Panc1 (cell line): ENCODE measurements at regions not wholly inside any gene's neighbourhood (a gene's known extent, or its start where the extent isn't known, plus 50 kb on each side); places are given as distances from the start of the nearest gene placed in this dataset.

Experiments used
- ATAC-seq: fragments of 200-7000 bp; cut with Tn5 transposase; 2 replicates; pipeline ENCODE4 v1.9.1; 2020; ENCODE audit warnings: mild to moderate bottlenecking, moderate library complexity
- BruUV-seq: library from RNA; stranded (reverse); fragments of 400-500 nt; replicated peaks from 2 replicates; lab custom pipeline; 2021; lab: Mats Ljungman, UMichigan
- CTCF ChIA-PET: fragments of 300-600 bp; sonication (Branson Sonifier 250); formaldehyde crosslinking; loops from one replicate; lab custom pipeline; 2022; ENCODE audit warnings: antibody characterized with exemption; lab: Charles Lee
- POLR2A ChIA-PET: fragments of 300-600 bp; sonication (Branson Sonifier 250); formaldehyde crosslinking; loops from one replicate; lab custom pipeline; 2022; ENCODE audit warnings: antibody characterized with exemption; lab: Charles Lee
- DNase-seq: peaks from one replicate; pipeline ENCODE4 v3.0.0-alpha.2; 2010; ENCODE audit warnings: low read depth, low spot score
- H3K27ac ChIP-seq: 2 replicates; pipeline ENCODE4 v1.5.1; 2011; ENCODE audit warnings: mild to moderate bottlenecking, low read length, inconsistent platforms
- H3K27me3 ChIP-seq: fragments of 200-500 bp; sonication (Bioruptor generic); 2 replicates; pipeline ENCODE4 v1.6.0; 2014; ENCODE audit warnings: low read length, inconsistent platforms; ENCODE audit not compliant: control insufficient read depth, insufficient read depth
- H3K36me3 ChIP-seq: fragments of 200-500 bp; sonication (Bioruptor generic); 2 replicates; pipeline ENCODE4 v1.5.1; 2014; ENCODE audit warnings: inconsistent platforms, mild to moderate bottlenecking, low read length, moderate library complexity; ENCODE audit not compliant: control insufficient read depth, insufficient read depth
- H3K4me1 ChIP-seq: 2 replicates; pipeline ENCODE4 v1.5.1; 2011; ENCODE audit warnings: inconsistent platforms, mild to moderate bottlenecking, low read length, moderate library complexity; ENCODE audit not compliant: control insufficient read depth, insufficient read depth
- H3K4me3 ChIP-seq, 2 experiments: 2 replicates each; pipeline ENCODE4 v1.5.1; 2011 to 2012; ENCODE audit warnings: low read depth in 2 of 2, low read length in 2 of 2, mild to moderate bottlenecking in 2 of 2, inconsistent platforms in 1 of 2, moderate library complexity in 1 of 2
- H3K9me3 ChIP-seq: fragments of 200-500 bp; sonication (Bioruptor generic); 2 replicates; pipeline ENCODE4 v1.5.1; 2014; ENCODE audit warnings: low read depth, mild to moderate bottlenecking, inconsistent platforms, low read length, moderate library complexity; ENCODE audit not compliant: control insufficient read depth, insufficient read depth
- POLR2AphosphoS5 ChIP-seq: IDR thresholded peaks from 2 replicates; pipeline ENCODE4 v1.6.1; 2012; ENCODE audit warnings: mild to moderate bottlenecking, low read depth, low read length, moderate library complexity
- SIN3A ChIP-seq: IDR thresholded peaks from 2 replicates; pipeline ENCODE4 v1.6.1; 2012; ENCODE audit warnings: low read depth, mild to moderate bottlenecking, low read length, moderate library complexity, borderline replicate concordance; ENCODE audit not compliant: insufficient read depth
- TCF7L2 ChIP-seq: IDR thresholded peaks from 2 replicates; pipeline ENCODE4 v1.6.1; 2011; ENCODE audit warnings: mild to moderate bottlenecking, low read depth, low read length, inconsistent platforms
- in situ Hi-C: cut with HindIII; loops from 2 replicates; pipeline ENCODE4 v1.10.0; 2016; ENCODE audit warnings: low sequenced_read_pairs, low pct_unique_long_range_greater_than_20kb
- intact Hi-C: fragments of 100-400 bp; cut with micrococcal nuclease; formaldehyde crosslinking; loops from one replicate; pipeline ENCODE4 v1.10.0; 2022; ENCODE audit not compliant: unreplicated experiment
- TF ChIP-seq, protein P1 (sequence below): fragments of 450-650 bp; IDR thresholded peaks from 2 replicates; pipeline ENCODE4 v1.5.1; 2017; ENCODE audit warnings: mild to moderate bottlenecking
- TF ChIP-seq, protein P2 (sequence below), 2 experiments: IDR thresholded peaks; 2 replicates each; pipeline ENCODE4 v1.6.1; 2011 to 2012; ENCODE audit warnings: low read depth in 2 of 2, control low read depth in 1 of 2, low read length in 1 of 2, mild to moderate bottlenecking in 1 of 2, moderate library complexity in 1 of 2; ENCODE audit not compliant: insufficient read depth in 1 of 2

DNA sequence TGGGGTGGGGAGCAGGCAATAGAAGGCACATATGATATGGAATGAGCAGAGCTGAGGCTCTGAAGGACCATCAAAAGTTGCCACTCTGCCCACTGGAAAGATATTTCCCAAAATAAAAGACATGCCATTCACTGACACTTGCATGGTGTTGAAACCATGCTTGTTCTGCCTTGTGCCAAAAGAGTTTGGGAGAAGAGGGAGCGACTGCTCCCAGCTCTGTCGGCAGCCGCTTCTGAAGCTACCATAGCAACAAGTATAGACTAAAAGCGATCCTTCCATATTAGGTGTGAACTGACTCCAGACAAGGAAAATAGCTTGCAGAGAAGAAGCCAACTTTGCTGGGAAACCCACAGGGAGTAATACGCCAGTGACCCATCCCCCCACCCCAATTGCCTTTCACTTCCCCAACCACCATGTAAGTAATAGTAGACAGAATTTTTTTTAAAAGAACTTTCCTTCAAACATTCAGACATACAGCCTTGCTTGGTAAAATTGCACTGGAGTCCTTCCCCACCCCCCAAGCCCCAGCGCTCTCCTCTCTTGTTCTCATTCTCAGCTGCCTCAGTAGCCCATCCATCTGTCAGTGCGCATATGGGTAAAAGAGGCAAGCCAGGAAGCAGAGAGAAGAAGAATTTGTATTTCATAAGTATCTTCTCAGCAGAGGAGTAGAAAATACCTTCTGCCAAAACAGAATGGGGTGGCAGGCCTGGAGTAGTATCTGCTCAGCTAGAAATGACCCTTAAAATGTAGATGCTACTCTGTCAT is 263.7 kb downstream of the OMA1 start:
- TF ChIP-seq, protein P1, sequence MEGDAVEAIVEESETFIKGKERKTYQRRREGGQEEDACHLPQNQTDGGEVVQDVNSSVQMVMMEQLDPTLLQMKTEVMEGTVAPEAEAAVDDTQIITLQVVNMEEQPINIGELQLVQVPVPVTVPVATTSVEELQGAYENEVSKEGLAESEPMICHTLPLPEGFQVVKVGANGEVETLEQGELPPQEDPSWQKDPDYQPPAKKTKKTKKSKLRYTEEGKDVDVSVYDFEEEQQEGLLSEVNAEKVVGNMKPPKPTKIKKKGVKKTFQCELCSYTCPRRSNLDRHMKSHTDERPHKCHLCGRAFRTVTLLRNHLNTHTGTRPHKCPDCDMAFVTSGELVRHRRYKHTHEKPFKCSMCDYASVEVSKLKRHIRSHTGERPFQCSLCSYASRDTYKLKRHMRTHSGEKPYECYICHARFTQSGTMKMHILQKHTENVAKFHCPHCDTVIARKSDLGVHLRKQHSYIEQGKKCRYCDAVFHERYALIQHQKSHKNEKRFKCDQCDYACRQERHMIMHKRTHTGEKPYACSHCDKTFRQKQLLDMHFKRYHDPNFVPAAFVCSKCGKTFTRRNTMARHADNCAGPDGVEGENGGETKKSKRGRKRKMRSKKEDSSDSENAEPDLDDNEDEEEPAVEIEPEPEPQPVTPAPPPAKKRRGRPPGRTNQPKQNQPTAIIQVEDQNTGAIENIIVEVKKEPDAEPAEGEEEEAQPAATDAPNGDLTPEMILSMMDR = no peak
- TF ChIP-seq TCF7L2 (no peak), POLR2AphosphoS5 (no peak), SIN3A (no peak)
- TF ChIP-seq, protein P2, sequence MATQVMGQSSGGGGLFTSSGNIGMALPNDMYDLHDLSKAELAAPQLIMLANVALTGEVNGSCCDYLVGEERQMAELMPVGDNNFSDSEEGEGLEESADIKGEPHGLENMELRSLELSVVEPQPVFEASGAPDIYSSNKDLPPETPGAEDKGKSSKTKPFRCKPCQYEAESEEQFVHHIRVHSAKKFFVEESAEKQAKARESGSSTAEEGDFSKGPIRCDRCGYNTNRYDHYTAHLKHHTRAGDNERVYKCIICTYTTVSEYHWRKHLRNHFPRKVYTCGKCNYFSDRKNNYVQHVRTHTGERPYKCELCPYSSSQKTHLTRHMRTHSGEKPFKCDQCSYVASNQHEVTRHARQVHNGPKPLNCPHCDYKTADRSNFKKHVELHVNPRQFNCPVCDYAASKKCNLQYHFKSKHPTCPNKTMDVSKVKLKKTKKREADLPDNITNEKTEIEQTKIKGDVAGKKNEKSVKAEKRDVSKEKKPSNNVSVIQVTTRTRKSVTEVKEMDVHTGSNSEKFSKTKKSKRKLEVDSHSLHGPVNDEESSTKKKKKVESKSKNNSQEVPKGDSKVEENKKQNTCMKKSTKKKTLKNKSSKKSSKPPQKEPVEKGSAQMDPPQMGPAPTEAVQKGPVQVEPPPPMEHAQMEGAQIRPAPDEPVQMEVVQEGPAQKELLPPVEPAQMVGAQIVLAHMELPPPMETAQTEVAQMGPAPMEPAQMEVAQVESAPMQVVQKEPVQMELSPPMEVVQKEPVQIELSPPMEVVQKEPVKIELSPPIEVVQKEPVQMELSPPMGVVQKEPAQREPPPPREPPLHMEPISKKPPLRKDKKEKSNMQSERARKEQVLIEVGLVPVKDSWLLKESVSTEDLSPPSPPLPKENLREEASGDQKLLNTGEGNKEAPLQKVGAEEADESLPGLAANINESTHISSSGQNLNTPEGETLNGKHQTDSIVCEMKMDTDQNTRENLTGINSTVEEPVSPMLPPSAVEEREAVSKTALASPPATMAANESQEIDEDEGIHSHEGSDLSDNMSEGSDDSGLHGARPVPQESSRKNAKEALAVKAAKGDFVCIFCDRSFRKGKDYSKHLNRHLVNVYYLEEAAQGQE (IDR thresholded peaks at IDR 0.05; ENCODE audit: insufficient read depth in 1 of 2, low read depth in 2 of 2, low read length in 1 of 2) = no peak
- no TSS peak for BruUV-seq
- ChIA-PET POLR2A (no interaction called here), CTCF (no interaction called here)
- H3K9me3 ChIP-seq = no peaks in the 10 kb centered on the region
- no peaks in the 10 kb centered on the region for H3K4me1 ChIP-seq
- no peak for ATAC-seq
- DNase-seq = no peak
- no peak overlapping the region for H3K27ac ChIP-seq
- H3K36me3 ChIP-seq = no peaks in the 10 kb centered on the region
- H3K4me3 ChIP-seq = no peak overlapping the region
- in situ Hi-C loops = no loop called here
- intact Hi-C loops = no loop called here
- no peaks in the 10 kb centered on the region for H3K27me3 ChIP-seq

DNA sequence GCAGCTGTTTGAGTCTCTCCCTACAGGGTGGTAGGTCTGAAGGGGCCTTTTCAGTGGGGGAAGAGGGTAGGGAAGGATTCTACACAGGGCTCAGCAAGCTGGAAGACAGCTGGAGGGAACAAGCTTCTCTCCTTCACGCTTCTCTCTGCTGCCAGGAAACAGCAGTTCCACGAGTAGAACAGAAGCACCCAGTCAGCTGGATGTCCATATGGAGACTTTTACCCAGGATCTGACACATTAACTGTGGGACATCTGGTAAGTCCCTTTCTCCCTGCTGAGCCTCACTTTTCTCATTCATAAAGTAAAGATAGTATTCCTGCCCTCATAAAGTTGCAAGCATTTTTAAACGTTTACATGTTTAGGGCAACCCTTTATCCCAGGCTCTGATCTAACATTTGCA is 280.3 kb downstream of the OMA1 start:
- no peak for DNase-seq
- TF ChIP-seq, protein P1 = no peak
- TF ChIP-seq SIN3A (no peak), TCF7L2 (no peak), POLR2AphosphoS5 (no peak)
- TF ChIP-seq, protein P2 (IDR thresholded peaks at IDR 0.05; ENCODE audit: insufficient read depth in 1 of 2, low read depth in 2 of 2, low read length in 1 of 2) = no peak
- H3K4me3 ChIP-seq = no peak overlapping the region
- no peaks in the 10 kb centered on the region for H3K9me3 ChIP-seq
- H3K27ac ChIP-seq = no peak overlapping the region
- no peak for ATAC-seq
- CTCF ChIA-PET = interaction anchor here (0.6 kb wide), 2 partner anchors 317 to 666 kb away, joined by 3 to 4 read pairs; no protein-coding TSS in a partner anchor
- in situ Hi-C loops (no loop called here), intact Hi-C loops (no loop called here)
- H3K4me1 ChIP-seq = no peaks in the 10 kb centered on the region
- no peaks in the 10 kb centered on the region for H3K36me3 ChIP-seq
- BruUV-seq = no TSS peak
- POLR2A ChIA-PET = no interaction called here
- no peaks in the 10 kb centered on the region for H3K27me3 ChIP-seq
